MM.1S (cell line): ENCODE measurements at regions not wholly inside any gene's neighbourhood (a gene's known extent, or its start where the extent isn't known, plus 50 kb on each side); places are given as distances from the start of the nearest gene placed in this dataset.

Source experiments
- DNase-seq: peaks from one replicate; pipeline ENCODE4 v3.0.0-alpha.2; 2015
- H2AFZ ChIP-seq: fragments of 300-600 bp; sonication (generic); 2 replicates; pipeline ENCODE4 v1.6.0; 2016; ENCODE audit warnings: antibody characterized with exemption, low read length
- H3F3A ChIP-seq: fragments of 300-600 bp; sonication (generic); 2 replicates; pipeline ENCODE4 v1.6.1; 2016; ENCODE audit warnings: mild to moderate bottlenecking, antibody characterized with exemption, low read length, moderate library complexity, mixed read lengths; ENCODE audit not compliant: insufficient read depth
- H3K27ac ChIP-seq: fragments of 300-600 bp; sonication (generic); 2 replicates; pipeline ENCODE4 v1.5.1; 2016; ENCODE audit warnings: mild to moderate bottlenecking, low read length
- H3K27me3 ChIP-seq: fragments of 300-600 bp; sonication (generic); replicated peaks from 2 replicates; pipeline ENCODE4 v1.6.0; 2016; ENCODE audit warnings: low read length; ENCODE audit not compliant: insufficient read depth
- H3K36me3 ChIP-seq: fragments of 300-600 bp; sonication (generic); replicated peaks from 2 replicates; pipeline ENCODE4 v1.6.1; 2016; ENCODE audit warnings: mild to moderate bottlenecking, low read length, mixed read lengths; ENCODE audit not compliant: insufficient read depth
- H3K4me1 ChIP-seq: fragments of 300-600 bp; sonication (generic); 2 replicates; pipeline ENCODE4 v1.6.1; 2016; ENCODE audit warnings: low read length, mixed read lengths
- H3K4me2 ChIP-seq: fragments of 300-600 bp; sonication (generic); 2 replicates; pipeline ENCODE4 v1.6.0; 2016; ENCODE audit warnings: low read depth, low read length
- H3K4me3 ChIP-seq: fragments of 300-600 bp; sonication (generic); 2 replicates; pipeline ENCODE4 v1.5.1; 2016; ENCODE audit warnings: low read length, mixed read lengths
- H3K79me2 ChIP-seq: fragments of 300-600 bp; sonication (generic); 2 replicates; pipeline ENCODE4 v1.6.1; 2016; ENCODE audit warnings: mixed run types, low read length, mixed read lengths
- H3K9ac ChIP-seq: fragments of 300-600 bp; sonication (generic); 2 replicates; pipeline ENCODE4 v1.6.1; 2016; ENCODE audit warnings: low read length, mixed read lengths
- H3K9me2 ChIP-seq: fragments of 300-600 bp; sonication (generic); replicated peaks from 2 replicates; pipeline ENCODE4 v1.6.1; 2016; ENCODE audit warnings: mild to moderate bottlenecking, low read length, mixed read lengths; ENCODE audit not compliant: insufficient read depth
- H3K9me3 ChIP-seq: fragments of 300-600 bp; sonication (generic); replicated peaks from 2 replicates; pipeline ENCODE4 v1.6.1; 2016; ENCODE audit warnings: mild to moderate bottlenecking, low read length, mixed read lengths; ENCODE audit not compliant: insufficient read depth
- H4K20me1 ChIP-seq: fragments of 300-600 bp; sonication (generic); 2 replicates; pipeline ENCODE4 v1.6.1; 2016; ENCODE audit warnings: mild to moderate bottlenecking, low read length, moderate library complexity, mixed read lengths; ENCODE audit not compliant: insufficient read depth
- EZH2 ChIP-seq: fragments of 300-600 bp; sonication (generic); optimal IDR thresholded peaks from 2 replicates; pipeline ENCODE3; 2017; ENCODE audit warnings: low read depth, mild to moderate bottlenecking, antibody characterized with exemption, low read length, mixed read lengths
- EZH2phosphoT487 ChIP-seq: fragments of 300-600 bp; sonication (generic); IDR thresholded peaks from 2 replicates; pipeline ENCODE4 v1.6.1; 2018; ENCODE audit warnings: antibody characterized with exemption, low read length
- TF ChIP-seq, protein P1 (sequence below): fragments of 300-600 bp; sonication (generic); IDR thresholded peaks from 2 replicates; pipeline ENCODE4 v1.5.1; 2016; ENCODE audit warnings: antibody characterized with exemption, low read length, mixed read lengths

- no peak overlapping the region for H3K27ac ChIP-seq
- H3K4me3 ChIP-seq: no peak overlapping the region
- H3K9ac ChIP-seq: no peak overlapping the region
- H3K79me2 ChIP-seq: no peaks in the 10 kb centered on the region
- no peaks in the 10 kb centered on the region for H3K9me2 ChIP-seq
- H3F3A ChIP-seq: no peaks in the 10 kb centered on the region
- no peaks in the 10 kb centered on the region for H3K36me3 ChIP-seq
- no peaks in the 10 kb centered on the region for H3K4me1 ChIP-seq
- H2AFZ ChIP-seq: no peak overlapping the region
- no peak for DNase-seq
- H3K9me3 ChIP-seq: no peaks in the 10 kb centered on the region
- no peak overlapping the region for H3K4me2 ChIP-seq
- TF ChIP-seq EZH2phosphoT487 (no peak), EZH2 (no peak)
- TF ChIP-seq, protein P1, sequence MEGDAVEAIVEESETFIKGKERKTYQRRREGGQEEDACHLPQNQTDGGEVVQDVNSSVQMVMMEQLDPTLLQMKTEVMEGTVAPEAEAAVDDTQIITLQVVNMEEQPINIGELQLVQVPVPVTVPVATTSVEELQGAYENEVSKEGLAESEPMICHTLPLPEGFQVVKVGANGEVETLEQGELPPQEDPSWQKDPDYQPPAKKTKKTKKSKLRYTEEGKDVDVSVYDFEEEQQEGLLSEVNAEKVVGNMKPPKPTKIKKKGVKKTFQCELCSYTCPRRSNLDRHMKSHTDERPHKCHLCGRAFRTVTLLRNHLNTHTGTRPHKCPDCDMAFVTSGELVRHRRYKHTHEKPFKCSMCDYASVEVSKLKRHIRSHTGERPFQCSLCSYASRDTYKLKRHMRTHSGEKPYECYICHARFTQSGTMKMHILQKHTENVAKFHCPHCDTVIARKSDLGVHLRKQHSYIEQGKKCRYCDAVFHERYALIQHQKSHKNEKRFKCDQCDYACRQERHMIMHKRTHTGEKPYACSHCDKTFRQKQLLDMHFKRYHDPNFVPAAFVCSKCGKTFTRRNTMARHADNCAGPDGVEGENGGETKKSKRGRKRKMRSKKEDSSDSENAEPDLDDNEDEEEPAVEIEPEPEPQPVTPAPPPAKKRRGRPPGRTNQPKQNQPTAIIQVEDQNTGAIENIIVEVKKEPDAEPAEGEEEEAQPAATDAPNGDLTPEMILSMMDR: no peak
- no peaks in the 10 kb centered on the region for H3K27me3 ChIP-seq
- H4K20me1 ChIP-seq: no peaks in the 10 kb centered on the region
Observed at GRCh38 chr9:73595036-73595545, 443.4 kb downstream of the ANXA1 start.

GRCh38 chr9:73596321-73596720 is 444.7 kb downstream of the ANXA1 start:
- no peaks in the 10 kb centered on the region for H3K9me2 ChIP-seq
- H2AFZ ChIP-seq: no peak overlapping the region
- H3K27me3 ChIP-seq: no peaks in the 10 kb centered on the region
- no peak overlapping the region for H3K9ac ChIP-seq
- H4K20me1 ChIP-seq: no peaks in the 10 kb centered on the region
- DNase-seq: no peak
- TF ChIP-seq EZH2 (no peak), EZH2phosphoT487 (no peak)
- TF ChIP-seq, protein P1: no peak
- no peaks in the 10 kb centered on the region for H3K36me3 ChIP-seq
- H3K4me2 ChIP-seq: no peak overlapping the region
- H3K79me2 ChIP-seq: no peaks in the 10 kb centered on the region
- no peak overlapping the region for H3K27ac ChIP-seq
- H3K4me1 ChIP-seq: no peaks in the 10 kb centered on the region
- no peaks in the 10 kb centered on the region for H3K9me3 ChIP-seq
- no peak overlapping the region for H3K4me3 ChIP-seq
- H3F3A ChIP-seq: no peaks in the 10 kb centered on the region

- Histone ChIP-seq H2AFZ (no peak overlapping the region), H3K4me2 (no peak overlapping the region), H3F3A (no peaks in the 10 kb centered on the region), H3K9me2 (no peaks in the 10 kb centered on the region), H3K9me3 (no peaks in the 10 kb centered on the region), H3K4me3 (no peak overlapping the region), H3K4me1 (no peaks in the 10 kb centered on the region), H3K27ac (no peak overlapping the region), H3K79me2 (no peaks in the 10 kb centered on the region), H3K36me3 (no peaks in the 10 kb centered on the region), H3K9ac (no peak overlapping the region), H4K20me1 (no peaks in the 10 kb centered on the region), H3K27me3 (no peaks in the 10 kb centered on the region)
- no peak for DNase-seq
- no peak for TF ChIP-seq EZH2phosphoT487
- no peak for TF ChIP-seq EZH2
- TF ChIP-seq, protein P1: no peak
Observed at GRCh38 chr9:73597039-73597438, 445.4 kb downstream of the ANXA1 start.
